Hepatocyte (in vitro differentiated cells): ENCODE measurements at regions not wholly inside any gene's neighbourhood (a gene's known extent, or its start where the extent isn't known, plus 50 kb on each side); places are given as distances from the start of the nearest gene placed in this dataset.

Source experiments
- DNase-seq: peaks from one replicate; pipeline ENCODE4 v3.0.0-alpha.2; 2016; ENCODE audit warnings: low spot score
- H2AFZ ChIP-seq: fragments of 200-600 bp; sonication (generic); 2 replicates; pipeline ENCODE4 v1.6.0; 2016; ENCODE audit warnings: antibody characterized with exemption, mild to moderate bottlenecking
- H3K27ac ChIP-seq: fragments of 200-600 bp; sonication (generic); 2 replicates; pipeline ENCODE4 v1.5.1; 2016; ENCODE audit warnings: mild to moderate bottlenecking
- H3K27me3 ChIP-seq: fragments of 200-600 bp; sonication (generic); 2 replicates; pipeline ENCODE4 v1.6.1; 2016
- H3K36me3 ChIP-seq: fragments of 200-600 bp; sonication (generic); replicated peaks from 2 replicates; pipeline ENCODE4 v1.5.1; 2016; ENCODE audit warnings: low read depth; ENCODE audit not compliant: insufficient read depth
- H3K4me1 ChIP-seq: fragments of 200-600 bp; sonication (generic); 2 replicates; pipeline ENCODE4 v1.5.1; 2016; ENCODE audit warnings: mild to moderate bottlenecking, moderate library complexity; ENCODE audit not compliant: insufficient read depth
- H3K4me2 ChIP-seq: fragments of 200-600 bp; sonication (generic); 2 replicates; pipeline ENCODE4 v1.6.0; 2016
- H3K4me3 ChIP-seq: fragments of 200-600 bp; sonication (generic); 2 replicates; pipeline ENCODE4 v1.5.1; 2016; ENCODE audit warnings: mild to moderate bottlenecking
- H3K79me2 ChIP-seq: fragments of 200-600 bp; sonication (generic); 2 replicates; pipeline ENCODE4 v1.6.0; 2017; ENCODE audit warnings: mild to moderate bottlenecking
- H3K9me2 ChIP-seq: fragments of 200-600 bp; sonication (generic); replicated peaks from 2 replicates; pipeline ENCODE4 v1.6.0; 2017; ENCODE audit warnings: mild to moderate bottlenecking; ENCODE audit not compliant: insufficient read depth
- H3K9me3 ChIP-seq: fragments of 200-600 bp; sonication (generic); 2 replicates; pipeline ENCODE4 v1.5.1; 2016; ENCODE audit warnings: low read depth, mild to moderate bottlenecking
- H4K20me1 ChIP-seq: fragments of 200-600 bp; sonication (generic); 2 replicates; pipeline ENCODE4 v1.6.0; 2016; ENCODE audit warnings: mild to moderate bottlenecking; ENCODE audit not compliant: insufficient read depth, poor library complexity, severe bottlenecking
- CTCF ChIP-seq: fragments of 200-600 bp; sonication (generic); IDR thresholded peaks from 2 replicates; pipeline ENCODE4 v1.5.1; 2016; ENCODE audit warnings: antibody characterized with exemption, mild to moderate bottlenecking; ENCODE audit not compliant: poor library complexity
- EZH2 ChIP-seq: fragments of 200-600 bp; sonication (generic); IDR thresholded peaks from 2 replicates; pipeline ENCODE4 v1.6.1; 2016; ENCODE audit warnings: antibody characterized with exemption, mild to moderate bottlenecking, borderline replicate concordance
- EZH2phosphoT487 ChIP-seq: fragments of 200-600 bp; sonication (generic); IDR thresholded peaks from one replicate; pipeline ENCODE4 v1.6.1; 2018; ENCODE audit warnings: antibody characterized with exemption, mild to moderate bottlenecking, low read depth, moderate library complexity; ENCODE audit not compliant: unreplicated experiment, severe bottlenecking
- WGBS: methylation state at CpG from one replicate; pipeline ENCODE4 v1.1.6; 2016; ENCODE audit warnings: low lambda C conversion rate; ENCODE audit errors: missing lambda C conversion rate; 5-methylcytosine and 5-hydroxymethylcytosine counted together

GRCh38 chr1:221164951-221165838 lies 286.0 kb downstream of the HLX start:
- Histone ChIP-seq H3K27ac (no peak overlapping the region), H3K27me3 (no peaks in the 10 kb centered on the region), H3K9me3 (no peaks in the 10 kb centered on the region), H3K4me1 (no peaks in the 10 kb centered on the region), H2AFZ (no peak overlapping the region), H3K4me2 (no peak overlapping the region), H3K4me3 (no peak overlapping the region), H4K20me1 (no peaks in the 10 kb centered on the region), H3K36me3 (no peaks in the 10 kb centered on the region), H3K79me2 (no peaks in the 10 kb centered on the region), H3K9me2 (no peaks in the 10 kb centered on the region)
- TF ChIP-seq CTCF (no peak), EZH2phosphoT487 (no peak), EZH2 (no peak)
- DNase-seq, result no peak
- WGBS, result 95% methylated on average over 4 of the region's 4 CpGs

GRCh38 chr1:221165839-221166500 lies 286.7 kb downstream of the HLX start:
- no peak for DNase-seq
- no peaks in the 10 kb centered on the region for H3K9me3 ChIP-seq
- H3K27ac ChIP-seq, result no peak overlapping the region
- TF ChIP-seq EZH2phosphoT487 (no peak), CTCF (no peak), EZH2 (no peak)
- no peaks in the 10 kb centered on the region for H4K20me1 ChIP-seq
- no peaks in the 10 kb centered on the region for H3K79me2 ChIP-seq
- WGBS, result 70% methylated on average over 7 of the region's 7 CpGs
- H3K27me3 ChIP-seq, result no peaks in the 10 kb centered on the region
- H2AFZ ChIP-seq, result no peak overlapping the region
- H3K36me3 ChIP-seq, result no peaks in the 10 kb centered on the region
- H3K4me3 ChIP-seq, result no peak overlapping the region
- H3K4me1 ChIP-seq, result no peaks in the 10 kb centered on the region
- no peak overlapping the region for H3K4me2 ChIP-seq
- no peaks in the 10 kb centered on the region for H3K9me2 ChIP-seq

GRCh38 chr1:221166559-221167318 lies 287.5 kb downstream of the HLX start:
- H3K9me2 ChIP-seq, result no peaks in the 10 kb centered on the region
- no peaks in the 10 kb centered on the region for H3K36me3 ChIP-seq
- no peak overlapping the region for H3K4me3 ChIP-seq
- no peak for DNase-seq
- H3K9me3 ChIP-seq, result no peaks in the 10 kb centered on the region
- H3K79me2 ChIP-seq, result no peaks in the 10 kb centered on the region
- no peaks in the 10 kb centered on the region for H4K20me1 ChIP-seq
- no peak overlapping the region for H3K27ac ChIP-seq
- no peak for TF ChIP-seq EZH2
- no peak overlapping the region for H2AFZ ChIP-seq
- no peaks in the 10 kb centered on the region for H3K4me1 ChIP-seq
- H3K4me2 ChIP-seq, result no peak overlapping the region
- WGBS, result 88% methylated on average over 4 of the region's 4 CpGs
- H3K27me3 ChIP-seq, result no peaks in the 10 kb centered on the region
